IPS-15b (cell line): ENCODE measurements at regions not wholly inside any gene's neighbourhood (a gene's known extent, or its start where the extent isn't known, plus 50 kb on each side); places are given as distances from the start of the nearest gene placed in this dataset.
A peak's percentile ranks its signal among the peaks of the same experiment; 100 is the strongest.

Experiments used
- H3K27me3 ChIP-seq: one replicate; pipeline ENCODE4 v1.6.1; 2013; ENCODE audit warnings: low read length; ENCODE audit not compliant: control insufficient read depth, insufficient read depth
- H3K36me3 ChIP-seq: one replicate; pipeline ENCODE4 v1.6.1; 2013; ENCODE audit warnings: low read length; ENCODE audit not compliant: control insufficient read depth, insufficient read depth
- H3K4me1 ChIP-seq: one replicate; pipeline ENCODE4 v1.6.1; 2013; ENCODE audit warnings: mild to moderate bottlenecking, low read length; ENCODE audit not compliant: control insufficient read depth, insufficient read depth
- H3K4me3 ChIP-seq: one replicate; pipeline ENCODE4 v1.5.1; 2013; ENCODE audit warnings: low read depth, low read length
- H3K9ac ChIP-seq: one replicate; pipeline ENCODE4 v1.6.1; 2013; ENCODE audit warnings: low read depth, mild to moderate bottlenecking, low read length
- H3K9me3 ChIP-seq: one replicate; pipeline ENCODE4 v1.6.1; 2013; ENCODE audit warnings: mild to moderate bottlenecking, low read length; ENCODE audit not compliant: control insufficient read depth, insufficient read depth

DNA sequence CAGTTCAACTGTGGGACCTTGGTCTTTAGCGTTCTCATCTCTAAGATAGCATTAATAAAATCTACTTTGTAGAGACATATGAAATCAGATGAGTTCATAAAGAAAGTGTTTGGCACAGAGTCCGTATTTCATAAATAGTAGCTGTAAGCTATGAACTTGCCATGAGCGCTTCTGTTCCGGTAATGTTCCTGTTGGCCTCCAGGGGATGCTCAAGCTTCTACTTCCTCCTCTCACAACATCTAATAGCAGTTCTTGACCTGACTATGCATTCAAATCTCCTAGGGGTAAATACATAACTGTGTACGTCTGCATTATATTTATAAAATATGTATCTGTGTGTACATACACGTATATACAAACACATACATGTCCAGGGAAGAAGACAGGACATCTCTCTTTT lies 288.2 kb upstream of the TMPO start:
- Histone ChIP-seq H3K36me3 (no peaks in the 10 kb centered on the region), H3K4me1 (no peaks in the 10 kb centered on the region), H3K27me3 (no peaks in the 10 kb centered on the region), H3K4me3 (no peak overlapping the region), H3K9me3 (no peaks in the 10 kb centered on the region), H3K9ac (no peak overlapping the region)

DNA sequence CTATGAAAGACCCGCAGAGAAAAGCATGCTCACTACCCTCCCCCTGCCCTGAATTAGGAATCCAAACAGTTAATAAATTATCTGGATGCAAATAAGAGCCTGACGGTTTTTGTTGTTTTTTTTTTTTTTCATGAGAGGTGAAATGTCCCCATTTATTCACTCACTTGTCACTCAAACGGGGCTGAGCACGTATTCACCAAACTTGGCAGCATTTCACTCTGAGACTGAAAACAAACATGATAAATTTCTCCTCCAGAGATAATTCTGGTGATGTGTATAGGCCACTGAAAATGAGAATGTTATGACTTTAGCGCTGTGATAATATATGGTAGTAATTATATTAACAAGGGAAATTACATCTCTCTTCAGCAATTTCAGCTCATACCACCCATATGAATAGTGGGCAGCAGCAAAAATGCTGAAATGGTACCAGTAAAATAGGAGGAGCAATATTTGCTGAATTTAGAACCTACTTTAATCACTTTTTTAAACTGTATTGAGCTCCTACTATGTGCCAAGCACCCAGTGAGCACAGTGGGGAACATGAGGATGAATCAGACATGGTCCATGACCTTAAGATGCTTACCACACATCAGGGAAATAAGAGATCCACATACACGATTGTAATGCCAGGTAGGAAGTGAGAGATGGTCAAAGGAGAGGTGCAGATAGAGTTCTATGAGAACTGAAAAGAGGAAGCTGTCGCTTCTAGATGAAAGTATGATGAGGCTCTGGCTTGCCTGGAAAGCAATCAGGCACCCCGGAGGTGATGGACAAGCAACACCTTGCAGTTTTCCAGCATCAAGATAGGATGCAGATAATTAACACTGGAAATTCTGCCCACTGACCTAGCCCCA lies 286.5 kb upstream of the TMPO start:
- H3K27me3 ChIP-seq: no peaks in the 10 kb centered on the region
- H3K9me3 ChIP-seq: no peaks in the 10 kb centered on the region
- no peaks in the 10 kb centered on the region for H3K4me1 ChIP-seq
- H3K4me3 ChIP-seq: no peak overlapping the region
- H3K9ac ChIP-seq: no peak overlapping the region
- H3K36me3 ChIP-seq: no peaks in the 10 kb centered on the region

DNA sequence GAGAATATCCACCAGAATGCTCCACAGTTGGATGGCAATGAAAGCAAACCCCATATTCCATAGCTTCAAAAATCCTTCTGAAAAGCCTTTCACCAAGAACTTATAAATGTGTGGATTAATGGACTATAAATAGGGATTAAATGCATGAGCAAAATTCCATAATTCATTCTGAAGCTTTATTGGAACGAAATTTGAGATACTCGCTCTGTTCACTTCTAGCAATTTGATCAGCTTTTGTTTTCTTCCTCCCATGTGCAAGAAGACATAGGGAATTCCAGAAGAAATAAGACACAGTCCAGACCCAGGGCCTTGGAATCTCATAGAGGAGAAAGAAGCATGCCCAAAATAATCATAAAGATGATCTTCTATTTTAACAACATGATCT lies 285.9 kb upstream of the TMPO start:
- H3K36me3 ChIP-seq: no peaks in the 10 kb centered on the region
- H3K4me1 ChIP-seq: no peaks in the 10 kb centered on the region
- no peak overlapping the region for H3K4me3 ChIP-seq

DNA sequence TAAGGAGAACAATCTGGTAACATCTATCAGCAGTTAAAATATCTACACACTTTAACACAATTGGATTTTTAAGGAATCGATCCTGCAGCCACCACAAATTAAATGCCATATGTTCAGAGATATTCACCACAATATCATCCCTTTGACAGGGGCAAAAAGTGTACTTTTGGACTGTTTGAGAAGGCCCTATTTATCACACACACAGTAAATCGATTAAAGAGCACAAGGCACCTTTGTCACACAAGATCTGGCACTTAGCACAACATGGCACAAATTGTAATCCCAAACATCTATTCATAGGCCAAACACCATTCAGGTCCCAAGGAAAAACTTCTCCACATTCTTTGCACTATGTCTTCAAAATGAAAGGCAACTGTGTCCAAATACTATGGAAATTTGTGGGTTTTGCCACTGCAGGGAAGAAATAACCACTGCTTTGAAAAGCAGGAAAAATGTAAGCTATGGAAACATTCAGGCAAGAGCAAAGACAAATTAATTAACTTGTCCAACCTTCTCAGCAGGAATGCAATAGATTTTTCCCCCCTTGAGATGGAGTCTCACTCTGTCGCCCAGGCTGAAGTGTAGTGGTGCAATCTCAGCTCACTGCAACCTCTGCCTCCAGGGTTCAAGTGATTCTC lies 282.5 kb upstream of the TMPO start:
- H3K4me3 ChIP-seq: no peak overlapping the region
- H3K4me1 ChIP-seq: no peaks in the 10 kb centered on the region
- no peaks in the 10 kb centered on the region for H3K9me3 ChIP-seq
- no peaks in the 10 kb centered on the region for H3K27me3 ChIP-seq
- no peaks in the 10 kb centered on the region for H3K36me3 ChIP-seq
- H3K9ac ChIP-seq: no peak overlapping the region

More for the DNA sequence above, 285.9 kb upstream of the TMPO start:
- no peaks in the 10 kb centered on the region for H3K9me3 ChIP-seq
- no peak overlapping the region for H3K9ac ChIP-seq
- no peaks in the 10 kb centered on the region for H3K27me3 ChIP-seq

DNA sequence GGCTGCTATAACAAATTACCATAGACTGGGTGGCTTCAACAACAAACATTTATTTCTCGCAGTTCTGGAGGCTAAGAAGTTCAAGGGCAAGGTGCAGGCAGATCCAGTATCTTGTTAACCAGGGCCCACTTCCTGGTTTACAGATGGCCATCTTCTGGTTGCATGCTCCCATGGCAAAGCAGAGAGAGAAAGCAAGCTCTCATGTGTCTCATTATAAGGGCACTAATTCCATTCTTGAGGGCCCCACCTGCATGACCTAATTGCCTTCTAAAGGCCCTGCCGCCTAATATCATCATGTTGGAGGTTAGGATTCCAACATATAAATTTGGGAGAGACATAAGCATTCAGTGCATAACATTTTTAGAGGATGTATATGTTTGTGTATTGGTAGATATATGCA lies 280.1 kb upstream of the TMPO start:
- H3K9me3 ChIP-seq: no peaks in the 10 kb centered on the region
- no peaks in the 10 kb centered on the region for H3K27me3 ChIP-seq
- H3K4me1 ChIP-seq: no peaks in the 10 kb centered on the region
- H3K4me3 ChIP-seq: no peak overlapping the region
- H3K9ac ChIP-seq: no peak overlapping the region
- no peaks in the 10 kb centered on the region for H3K36me3 ChIP-seq

DNA sequence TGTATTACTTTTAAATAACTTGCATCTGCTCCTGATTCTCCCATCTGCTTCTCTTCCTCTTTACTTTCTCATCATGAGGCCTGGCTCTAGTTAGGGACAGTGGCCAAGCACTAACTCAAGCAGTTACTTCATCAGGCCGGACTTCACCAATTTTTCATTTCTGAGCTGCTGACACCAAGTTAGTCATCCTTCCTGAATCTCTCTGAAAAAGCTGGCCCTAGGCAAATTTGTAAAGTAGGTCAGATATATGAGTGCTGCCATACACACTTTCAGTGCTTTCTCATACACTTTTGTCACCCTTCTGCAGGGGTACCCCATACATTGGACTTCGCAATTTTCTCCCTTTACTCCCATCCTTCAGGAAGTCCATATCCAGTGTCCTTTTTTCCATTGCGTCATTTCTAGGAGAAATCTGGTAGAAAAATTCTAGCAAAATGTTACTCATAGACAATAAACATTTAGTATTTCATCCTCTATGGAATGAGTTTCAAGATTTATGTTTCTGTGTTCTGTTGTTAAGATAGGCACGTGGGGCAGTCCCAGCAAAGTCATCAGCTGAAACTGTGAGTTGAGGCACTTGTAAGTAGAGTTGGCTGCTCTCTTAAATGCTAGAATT lies 276.8 kb upstream of the TMPO start:
- H3K9ac ChIP-seq: no peak overlapping the region
- no peaks in the 10 kb centered on the region for H3K27me3 ChIP-seq
- H3K9me3 ChIP-seq: no peaks in the 10 kb centered on the region
- no peaks in the 10 kb centered on the region for H3K36me3 ChIP-seq
- H3K4me3 ChIP-seq: no peak overlapping the region
- H3K4me1 ChIP-seq: no peaks in the 10 kb centered on the region

DNA sequence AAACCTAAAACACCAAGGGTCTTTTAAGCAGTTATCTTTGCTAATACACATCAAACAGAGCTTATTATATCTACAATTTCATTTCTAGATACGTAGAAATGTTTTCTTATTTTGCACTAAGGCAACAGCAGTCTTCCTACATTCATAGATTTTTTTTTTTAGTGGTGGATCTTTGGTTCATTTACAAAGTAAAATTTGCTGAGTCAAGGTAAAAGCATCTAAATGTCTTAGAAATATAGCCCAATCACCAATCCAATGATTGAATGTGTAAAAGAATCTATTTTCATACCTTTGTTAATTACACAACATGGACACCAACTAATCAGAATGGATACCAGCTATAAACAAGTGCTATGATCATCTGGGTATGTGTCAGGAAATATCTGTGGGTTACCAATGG lies 272.2 kb upstream of the TMPO start:
- Histone ChIP-seq H3K4me1 (no peaks in the 10 kb centered on the region), H3K9me3 (no peaks in the 10 kb centered on the region), H3K4me3 (no peak overlapping the region), H3K36me3 (no peaks in the 10 kb centered on the region), H3K27me3 (no peaks in the 10 kb centered on the region), H3K9ac (no peak overlapping the region)

DNA sequence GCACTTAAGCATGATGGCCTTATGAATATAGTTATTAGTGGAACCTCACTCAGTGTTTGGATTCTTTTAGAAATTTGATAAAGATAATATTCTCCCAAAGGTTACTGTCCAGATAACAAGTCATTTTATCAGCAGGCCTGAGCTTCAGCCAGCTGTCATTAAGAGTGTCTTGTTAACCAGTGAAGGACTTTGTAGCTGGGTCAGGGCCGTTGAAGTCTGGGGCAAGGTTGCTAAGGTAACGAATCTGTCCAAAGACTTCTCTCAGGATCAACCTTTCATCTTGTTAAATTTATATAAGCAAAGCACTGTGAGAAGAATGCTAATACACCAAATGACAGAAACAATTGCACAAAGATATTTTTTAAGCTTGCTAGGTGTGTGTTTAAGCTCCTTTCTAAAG lies 271.3 kb upstream of the TMPO start:
- no peaks in the 10 kb centered on the region for H3K27me3 ChIP-seq
- no peaks in the 10 kb centered on the region for H3K9me3 ChIP-seq
- no peak overlapping the region for H3K4me3 ChIP-seq
- H3K9ac ChIP-seq: no peak overlapping the region
- no peaks in the 10 kb centered on the region for H3K4me1 ChIP-seq
- no peaks in the 10 kb centered on the region for H3K36me3 ChIP-seq

DNA sequence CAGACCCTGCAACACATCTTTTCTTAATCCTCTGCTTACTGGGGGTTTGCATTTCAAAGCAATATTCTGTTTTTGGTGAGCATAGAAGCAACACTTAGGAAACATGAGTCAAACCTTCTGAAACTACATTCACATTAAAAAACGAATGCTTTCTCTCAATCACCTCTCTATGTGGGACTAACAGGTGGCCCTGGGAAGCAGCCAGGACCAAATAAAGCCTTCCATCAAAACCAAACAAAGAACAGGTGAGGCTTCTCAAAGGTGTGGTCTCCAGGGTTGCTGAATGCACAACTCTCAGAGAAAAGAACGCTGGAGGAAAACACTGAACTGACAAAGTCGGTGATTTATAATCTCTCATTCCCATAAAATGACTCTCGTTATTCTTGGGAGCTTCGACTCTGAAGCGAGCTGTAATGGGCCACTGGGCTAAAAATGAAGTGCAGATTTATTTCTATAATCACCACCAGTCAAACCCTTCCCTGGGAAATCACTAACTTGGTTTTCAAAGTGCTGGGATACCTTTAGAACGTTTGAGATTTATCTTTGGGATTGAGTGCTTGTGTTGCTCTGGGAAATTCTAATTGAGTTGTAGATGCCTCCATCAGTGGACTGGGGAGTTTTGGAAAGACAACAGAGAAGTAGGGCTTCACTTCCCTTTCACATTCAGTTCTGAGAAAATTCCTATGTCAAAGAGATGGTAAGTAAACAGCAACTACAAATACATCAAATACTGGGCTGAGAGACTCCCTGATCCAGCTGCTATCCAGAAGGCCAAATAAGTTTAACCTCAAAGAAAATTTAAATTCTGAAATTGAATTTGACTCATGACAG lies 262.0 kb upstream of the TMPO start:
- H3K27me3 ChIP-seq: no peaks in the 10 kb centered on the region
- H3K4me3 ChIP-seq: peak overlapping the region; percentile 10
- no peaks in the 10 kb centered on the region for H3K9me3 ChIP-seq
- no peaks in the 10 kb centered on the region for H3K36me3 ChIP-seq
- H3K9ac ChIP-seq: no peak overlapping the region
- peaks cover 17% of the 10 kb centered on the region for H3K4me1 ChIP-seq

DNA sequence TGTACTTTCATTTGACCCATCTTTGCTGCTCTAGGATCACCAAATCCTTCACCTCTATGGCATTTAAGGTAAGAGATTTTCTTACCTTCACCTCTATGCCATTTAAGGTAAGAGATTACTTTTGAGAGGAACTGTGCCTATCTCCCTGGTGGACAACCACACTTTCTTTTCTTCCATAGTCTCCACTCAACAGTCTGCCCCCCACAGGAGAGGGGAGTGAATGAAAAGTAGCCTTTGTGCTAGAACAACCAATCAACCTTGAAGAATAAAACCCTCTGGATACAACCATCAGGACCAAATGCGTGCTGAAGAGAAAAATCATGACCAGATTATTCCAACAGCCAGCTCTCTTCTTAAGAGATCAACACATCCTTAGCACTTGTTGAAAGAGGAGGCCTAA lies 258.6 kb upstream of the TMPO start:
- Histone ChIP-seq H3K9ac (no peak overlapping the region), H3K4me3 (no peak overlapping the region), H3K4me1 (peaks cover 17% of the 10 kb centered on the region), H3K27me3 (no peaks in the 10 kb centered on the region), H3K9me3 (no peaks in the 10 kb centered on the region), H3K36me3 (no peaks in the 10 kb centered on the region)

DNA sequence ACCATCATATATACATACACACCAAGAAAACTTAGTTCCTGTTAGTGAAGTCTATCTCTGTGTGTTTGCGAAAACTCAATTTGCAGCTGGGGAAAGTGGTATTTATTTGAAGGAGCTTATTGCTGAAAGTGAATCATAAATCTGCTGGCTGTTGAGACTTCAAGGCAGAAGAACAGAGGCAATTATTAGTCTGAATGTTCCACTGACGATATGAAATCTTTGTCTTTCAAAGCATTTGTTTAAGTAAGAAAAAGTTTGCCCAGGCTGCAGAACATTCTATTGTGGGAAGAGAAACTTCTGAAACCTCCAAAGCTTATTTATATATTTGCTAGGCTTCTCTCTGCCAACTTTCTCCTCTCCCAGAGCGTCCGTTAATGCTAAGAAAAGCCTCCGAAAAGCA lies 255.7 kb upstream of the TMPO start:
- Histone ChIP-seq H3K9ac (no peak overlapping the region), H3K4me1 (peaks cover 3% of the 10 kb centered on the region), H3K4me3 (no peak overlapping the region)

More for the DNA sequence above, 255.7 kb upstream of the TMPO start:
- Histone ChIP-seq H3K27me3 (no peaks in the 10 kb centered on the region), H3K36me3 (no peaks in the 10 kb centered on the region), H3K9me3 (no peaks in the 10 kb centered on the region)
